OCI-LY3 (cell line): ENCODE measurements at regions not wholly inside any gene's neighbourhood (a gene's known extent, or its start where the extent isn't known, plus 50 kb on each side); places are given as distances from the start of the nearest gene placed in this dataset.

Source experiments
- H2AFZ ChIP-seq: fragments of 200-600, 300-600 bp; shearing (Covaris generic); 2 replicates; pipeline ENCODE4 v1.6.0; 2014; ENCODE audit warnings: antibody characterized with exemption, low read depth, low read length
- H3K27ac ChIP-seq: fragments of 200-600, 300-600 bp; sonication (generic); 2 replicates; pipeline ENCODE4 v1.5.1; 2014; ENCODE audit warnings: mild to moderate bottlenecking, low read length, moderate library complexity, mixed read lengths
- H3K27me3 ChIP-seq: fragments of 200-600, 300-600 bp; sonication (generic); 2 replicates; pipeline ENCODE4 v1.6.1; 2014; ENCODE audit warnings: low read depth, low read length, mixed read lengths
- H3K36me3 ChIP-seq: fragments of 200-600, 300-600 bp; sonication (generic); replicated peaks from 2 replicates; pipeline ENCODE3; 2014; ENCODE audit warnings: low read depth, low read length, mixed read lengths
- H3K4me1 ChIP-seq: fragments of 300-600, 200-600 bp; sonication (generic); 2 replicates; pipeline ENCODE4 v1.6.1; 2014; ENCODE audit warnings: low read length, mixed read lengths
- H3K4me2 ChIP-seq: fragments of 200-600, 300-600 bp; sonication (generic); 2 replicates; pipeline ENCODE4 v1.6.1; 2014; ENCODE audit warnings: low read length, mixed read lengths
- H3K4me3 ChIP-seq: fragments of 300-600, 200-600 bp; sonication (generic); 2 replicates; pipeline ENCODE4 v1.5.1; 2014; ENCODE audit warnings: antibody characterized with exemption, mild to moderate bottlenecking, low read length, moderate library complexity
- H3K79me2 ChIP-seq: fragments of 300-600, 200-600 bp; shearing (Covaris generic); 2 replicates; pipeline ENCODE4 v1.6.1; 2014; ENCODE audit warnings: mild to moderate bottlenecking, low read length, mixed read lengths
- H3K9ac ChIP-seq: fragments of 300-600, 200-600 bp; shearing (Covaris generic); 2 replicates; pipeline ENCODE4 v1.6.0; 2014; ENCODE audit warnings: mild to moderate bottlenecking, low read length, moderate library complexity
- H3K9me3 ChIP-seq: fragments of 200-600, 300-600 bp; shearing (Covaris generic); 2 replicates; pipeline ENCODE4 v1.6.1; 2014; ENCODE audit warnings: low read length, mixed read lengths; ENCODE audit not compliant: insufficient read depth
- H4K20me1 ChIP-seq: fragments of 200-600, 300-600 bp; sonication (generic); 2 replicates; pipeline ENCODE4 v1.6.1; 2016; ENCODE audit warnings: low read length, mixed read lengths; ENCODE audit not compliant: insufficient read depth
- CTCF ChIP-seq: fragments of 200-600, 300-600 bp; sonication (generic); IDR thresholded peaks from 2 replicates; pipeline ENCODE4 v1.5.1; 2014; ENCODE audit warnings: antibody characterized with exemption, low read length, low read depth
- EZH2phosphoT487 ChIP-seq: fragments of 200-600 bp; shearing (Covaris generic); IDR thresholded peaks from 2 replicates; pipeline ENCODE4 v1.6.1; 2018; ENCODE audit warnings: antibody characterized with exemption, mixed run types, low read depth

DNA sequence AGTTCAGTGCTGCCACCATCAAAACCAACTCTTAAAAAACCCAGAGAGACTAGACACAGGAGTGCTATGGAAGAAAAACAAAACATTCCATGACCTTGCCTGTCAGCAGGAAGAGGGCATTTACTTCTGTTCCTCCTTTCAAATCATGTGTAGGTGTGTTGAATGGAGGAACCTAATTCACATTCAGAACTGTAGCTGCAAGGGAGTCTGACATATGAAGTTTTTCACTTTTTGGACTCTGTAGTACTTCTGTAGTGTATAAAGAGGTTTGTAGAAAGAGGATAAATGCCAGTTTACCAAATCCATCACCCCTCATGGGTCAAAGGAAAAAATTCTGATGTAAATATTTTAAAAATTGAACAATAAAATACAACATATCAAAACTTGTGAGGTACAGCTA is 51.1 kb upstream of the SYPL1 start:
- Histone ChIP-seq H3K4me3 (no peak overlapping the region), H3K4me1 (peaks cover 20% of the 10 kb centered on the region), H2AFZ (no peak overlapping the region), H3K27ac (no peak overlapping the region), H3K9me3 (peaks cover 5% of the 10 kb centered on the region; the same call in 1 of the 2 replicates), H3K79me2 (no peaks in the 10 kb centered on the region), H3K36me3 (peaks cover 4% of the 10 kb centered on the region), H3K4me2 (no peak overlapping the region), H4K20me1 (no peaks in the 10 kb centered on the region), H3K9ac (no peak overlapping the region), H3K27me3 (no peaks in the 10 kb centered on the region)
- no peak for TF ChIP-seq CTCF
- TF ChIP-seq EZH2phosphoT487: no peak
